ENCODE measurements at regions not wholly inside any gene's neighbourhood (a gene's known extent, or its start where the extent isn't known, plus 50 kb on each side); places are given as distances from the start of the nearest gene placed in this dataset.

GRCh38 chr2:196330645-196331044 lies 159.3 kb upstream of the STK17B start:
- Histone ChIP-seq H3K27me3 (ENCODE audit: control insufficient read depth in 2 of 2, insufficient read depth in 2 of 2, low read length in 2 of 2) (no peaks in the 10 kb centered on the region), H3K4me2 (ENCODE audit: insufficient read depth, low read length) (peak overlapping the region; percentile 66), H3K9me1 (replicated peaks; ENCODE audit: control insufficient read depth, extremely low read depth, insufficient read depth, low read length) (no peaks in the 10 kb centered on the region), H3K4me3 (replicated peaks in 1 of 3; ENCODE audit: insufficient read depth in 1 of 3, low read depth in 1 of 3, low read length in 3 of 3) (no peak overlapping the region), H3K27ac (ENCODE audit: insufficient read depth, low read depth, low read length) (peak overlapping the region; percentile 85), H3K36me3 (ENCODE audit: control insufficient read depth in 2 of 2, extremely low read depth in 1 of 2, insufficient read depth in 2 of 2, low read length in 2 of 2) (peaks cover 0 to 16% of the 10 kb centered on the region in 2 experiments), H3K4me1 (ENCODE audit: control insufficient read depth, extremely low read depth, insufficient read depth, low read length) (peaks cover 42% of the 10 kb centered on the region), H3K9me3 (replicated peaks; ENCODE audit: control insufficient read depth, insufficient read depth, low read length) (no peaks in the 10 kb centered on the region), H4K20me1 (replicated peaks; ENCODE audit: control insufficient read depth, extremely low read depth, insufficient read depth, low read length) (no peaks in the 10 kb centered on the region), H2AFZ (ENCODE audit: low read depth, low read length) (no peak overlapping the region), H3K79me2 (ENCODE audit: control insufficient read depth, insufficient read depth, low read length) (peaks cover 42% of the 10 kb centered on the region), H3K9ac (replicated peaks; ENCODE audit: extremely low read depth, insufficient read depth, low read length) (no peak overlapping the region)
- no peak for FAIRE-seq
- POLR2A ChIA-PET: no interaction called here
- BruUV-seq (replicated peaks): no TSS peak
- dilution Hi-C loops (cut with MboI; ENCODE audit: extremely low pct_ligation_motif_present, low sequenced_read_pairs) (no loop called here), intact Hi-C loops (cut with micrococcal nuclease) (loop anchor here (1.0 to 10.0 kb wide), 3 partner anchors 70 to 424 kb away; no protein-coding TSS in a partner anchor)
- DNase-seq (ENCODE audit: low read depth, low spot score): peak; percentile 32
- no peak for TF ChIP-seq GATA2 (IDR thresholded peaks at IDR 0.05; ENCODE audit: insufficient read depth, insufficient read length, low read depth, low read length)
- no peak for TF ChIP-seq MYC (IDR thresholded peaks at IDR 0.05; ENCODE audit: low read depth, low read length)
- no peak for TF ChIP-seq JUN (IDR thresholded peaks at IDR 0.05; ENCODE audit: borderline replicate concordance, insufficient read depth, insufficient read length, low read depth)
- TF ChIP-seq EZH2 (IDR thresholded peaks at IDR 0.05; ENCODE audit: borderline replicate concordance, low read depth, low read length, severe bottlenecking): no peak
- TF ChIP-seq, protein P1, sequence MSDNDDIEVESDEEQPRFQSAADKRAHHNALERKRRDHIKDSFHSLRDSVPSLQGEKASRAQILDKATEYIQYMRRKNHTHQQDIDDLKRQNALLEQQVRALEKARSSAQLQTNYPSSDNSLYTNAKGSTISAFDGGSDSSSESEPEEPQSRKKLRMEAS (IDR thresholded peaks at IDR 0.05; ENCODE audit: insufficient read depth, insufficient read length): no peak
- TF ChIP-seq POLR2A (IDR thresholded peaks at IDR 0.05; ENCODE audit: low read depth, low read length): no peak
- TF ChIP-seq, protein P2, sequence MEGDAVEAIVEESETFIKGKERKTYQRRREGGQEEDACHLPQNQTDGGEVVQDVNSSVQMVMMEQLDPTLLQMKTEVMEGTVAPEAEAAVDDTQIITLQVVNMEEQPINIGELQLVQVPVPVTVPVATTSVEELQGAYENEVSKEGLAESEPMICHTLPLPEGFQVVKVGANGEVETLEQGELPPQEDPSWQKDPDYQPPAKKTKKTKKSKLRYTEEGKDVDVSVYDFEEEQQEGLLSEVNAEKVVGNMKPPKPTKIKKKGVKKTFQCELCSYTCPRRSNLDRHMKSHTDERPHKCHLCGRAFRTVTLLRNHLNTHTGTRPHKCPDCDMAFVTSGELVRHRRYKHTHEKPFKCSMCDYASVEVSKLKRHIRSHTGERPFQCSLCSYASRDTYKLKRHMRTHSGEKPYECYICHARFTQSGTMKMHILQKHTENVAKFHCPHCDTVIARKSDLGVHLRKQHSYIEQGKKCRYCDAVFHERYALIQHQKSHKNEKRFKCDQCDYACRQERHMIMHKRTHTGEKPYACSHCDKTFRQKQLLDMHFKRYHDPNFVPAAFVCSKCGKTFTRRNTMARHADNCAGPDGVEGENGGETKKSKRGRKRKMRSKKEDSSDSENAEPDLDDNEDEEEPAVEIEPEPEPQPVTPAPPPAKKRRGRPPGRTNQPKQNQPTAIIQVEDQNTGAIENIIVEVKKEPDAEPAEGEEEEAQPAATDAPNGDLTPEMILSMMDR (IDR thresholded peaks at IDR 0.05; ENCODE audit: extremely low read depth in 1 of 2, insufficient read depth in 1 of 2, low read depth in 1 of 2, low read length in 2 of 2): no peak
- TF ChIP-seq POLR2AphosphoS5 (IDR thresholded peaks at IDR 0.05; ENCODE audit: insufficient read depth, low read depth, low read length): no peak
- TF ChIP-seq FOS (IDR thresholded peaks at IDR 0.05; ENCODE audit: borderline replicate concordance, insufficient read depth, low read length): no peak
- CTCF ChIA-PET: interaction anchor here (0.8 to 4.4 kb wide), 3 partner anchors 15 to 252 kb away, joined by 3 to 30 read pairs (median 6); no protein-coding TSS in a partner anchor

Data from endothelial cell of umbilical vein (primary cell).